OCI-LY1 (cell line): ENCODE measurements at regions not wholly inside any gene's neighbourhood (a gene's known extent, or its start where the extent isn't known, plus 50 kb on each side); places are given as distances from the start of the nearest gene placed in this dataset.

Source experiments
- H2AFZ ChIP-seq: fragments of 200-600 bp; sonication (generic), shearing (Covaris generic); 2 replicates; pipeline ENCODE4 v1.6.0; 2014; ENCODE audit warnings: antibody characterized with exemption, mild to moderate bottlenecking, low read length
- H3F3A ChIP-seq: fragments of 200-600 bp; sonication (generic), shearing (Covaris generic); 2 replicates; pipeline ENCODE4 v1.6.0; 2014; ENCODE audit warnings: mild to moderate bottlenecking, antibody characterized with exemption, low read length, moderate library complexity; ENCODE audit not compliant: insufficient read depth
- H3K27ac ChIP-seq: fragments of 200-600 bp; sonication (generic); 2 replicates; pipeline ENCODE4 v1.5.1; 2014; ENCODE audit warnings: low read length, mixed run types, mild to moderate bottlenecking, low read depth; ENCODE audit not compliant: poor library complexity, severe bottlenecking
- H3K27me3 ChIP-seq: fragments of 200-600 bp; sonication (generic); 2 replicates; pipeline ENCODE4 v1.6.0; 2014; ENCODE audit warnings: antibody characterized with exemption, mild to moderate bottlenecking, low read length, moderate library complexity; ENCODE audit not compliant: insufficient read depth
- H3K36me3 ChIP-seq: fragments of 200-600 bp; sonication (generic); 2 replicates; pipeline ENCODE4 v1.6.1; 2014; ENCODE audit warnings: mild to moderate bottlenecking, antibody characterized with exemption, low read length, moderate library complexity, mixed read lengths; ENCODE audit not compliant: insufficient read depth
- H3K4me1 ChIP-seq: fragments of 200-600 bp; sonication (generic); 2 replicates; pipeline ENCODE4 v1.5.1; 2014; ENCODE audit warnings: mild to moderate bottlenecking, low read length, moderate library complexity; ENCODE audit not compliant: insufficient read depth, severe bottlenecking
- H3K4me2 ChIP-seq: fragments of 200-600 bp; sonication (generic), shearing (Covaris generic); 2 replicates; pipeline ENCODE4 v1.6.1; 2014; ENCODE audit warnings: low read length
- H3K4me3 ChIP-seq: fragments of 200-600 bp; sonication (generic); 2 replicates; pipeline ENCODE4 v1.5.1; 2014; ENCODE audit warnings: low read length, low read depth, mild to moderate bottlenecking, mixed read lengths; ENCODE audit not compliant: poor library complexity, severe bottlenecking
- H3K79me2 ChIP-seq: fragments of 200-600 bp; shearing (Covaris generic); 2 replicates; pipeline ENCODE4 v1.6.1; 2016; ENCODE audit warnings: mixed run types, low read length, mixed read lengths; ENCODE audit not compliant: insufficient read depth
- H3K9ac ChIP-seq: fragments of 200-600 bp; sonication (generic), shearing (Covaris generic); 2 replicates; pipeline ENCODE4 v1.6.1; 2014; ENCODE audit warnings: mild to moderate bottlenecking, low read length, mixed read lengths
- H3K9me2 ChIP-seq: fragments of 200-600 bp; sonication (generic), shearing (Covaris generic); 2 replicates; pipeline ENCODE4 v1.6.1; 2014; ENCODE audit warnings: low read depth, mild to moderate bottlenecking, low read length, mixed read lengths
- H3K9me3 ChIP-seq: fragments of 200-600 bp; shearing (Covaris generic); 2 replicates; pipeline ENCODE4 v1.6.1; 2014; ENCODE audit warnings: low read length, mixed read lengths
- H4K20me1 ChIP-seq: fragments of 200-600 bp; sonication (generic), shearing (Covaris generic); 2 replicates; pipeline ENCODE4 v1.6.0; 2016; ENCODE audit warnings: mild to moderate bottlenecking, low read length; ENCODE audit not compliant: insufficient read depth
- EZH2 ChIP-seq: fragments of 200-600 bp; sonication (generic), shearing (Covaris generic); IDR thresholded peaks from 2 replicates; pipeline ENCODE4 v1.8.0; 2017; ENCODE audit warnings: borderline replicate concordance, mixed run types, mild to moderate bottlenecking, antibody characterized with exemption, low read length, moderate library complexity, mixed read lengths
- TF ChIP-seq, protein P1 (sequence below): fragments of 200-600 bp; sonication (generic), shearing (Covaris generic); IDR thresholded peaks from 2 replicates; pipeline ENCODE4 v1.5.1; 2017; ENCODE audit warnings: mild to moderate bottlenecking, antibody characterized with exemption, low read length, moderate library complexity, mixed read lengths

DNA sequence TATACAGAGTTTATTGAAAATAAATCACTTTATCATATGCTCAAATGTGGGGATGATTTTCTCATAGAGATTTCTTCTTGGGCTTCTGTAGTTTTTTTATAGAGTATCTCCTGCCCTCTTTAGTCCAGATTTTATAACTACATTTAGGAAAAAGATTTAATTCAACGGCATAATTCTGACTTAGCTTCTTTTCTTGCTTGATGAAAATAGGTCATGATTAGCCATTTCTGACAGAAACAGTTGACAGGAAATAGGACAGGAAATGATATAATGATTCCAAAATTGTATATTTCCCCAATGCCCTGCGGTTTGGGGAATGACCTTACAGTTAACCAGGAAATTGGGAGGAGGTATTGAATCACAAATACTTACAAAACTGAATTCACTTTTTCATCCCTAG, 1531.9 kb upstream of the ACVR2A start:
- H3K9ac ChIP-seq = no peak overlapping the region
- no peaks in the 10 kb centered on the region for H4K20me1 ChIP-seq
- no peak overlapping the region for H3K4me3 ChIP-seq
- no peaks in the 10 kb centered on the region for H3K9me3 ChIP-seq
- no peak overlapping the region for H2AFZ ChIP-seq
- H3K4me2 ChIP-seq = no peak overlapping the region
- H3K9me2 ChIP-seq = no peaks in the 10 kb centered on the region
- no peaks in the 10 kb centered on the region for H3K27me3 ChIP-seq
- no peaks in the 10 kb centered on the region for H3K79me2 ChIP-seq
- H3K36me3 ChIP-seq = no peaks in the 10 kb centered on the region
- peaks cover 19% of the 10 kb centered on the region for H3K4me1 ChIP-seq
- TF ChIP-seq, protein P1, sequence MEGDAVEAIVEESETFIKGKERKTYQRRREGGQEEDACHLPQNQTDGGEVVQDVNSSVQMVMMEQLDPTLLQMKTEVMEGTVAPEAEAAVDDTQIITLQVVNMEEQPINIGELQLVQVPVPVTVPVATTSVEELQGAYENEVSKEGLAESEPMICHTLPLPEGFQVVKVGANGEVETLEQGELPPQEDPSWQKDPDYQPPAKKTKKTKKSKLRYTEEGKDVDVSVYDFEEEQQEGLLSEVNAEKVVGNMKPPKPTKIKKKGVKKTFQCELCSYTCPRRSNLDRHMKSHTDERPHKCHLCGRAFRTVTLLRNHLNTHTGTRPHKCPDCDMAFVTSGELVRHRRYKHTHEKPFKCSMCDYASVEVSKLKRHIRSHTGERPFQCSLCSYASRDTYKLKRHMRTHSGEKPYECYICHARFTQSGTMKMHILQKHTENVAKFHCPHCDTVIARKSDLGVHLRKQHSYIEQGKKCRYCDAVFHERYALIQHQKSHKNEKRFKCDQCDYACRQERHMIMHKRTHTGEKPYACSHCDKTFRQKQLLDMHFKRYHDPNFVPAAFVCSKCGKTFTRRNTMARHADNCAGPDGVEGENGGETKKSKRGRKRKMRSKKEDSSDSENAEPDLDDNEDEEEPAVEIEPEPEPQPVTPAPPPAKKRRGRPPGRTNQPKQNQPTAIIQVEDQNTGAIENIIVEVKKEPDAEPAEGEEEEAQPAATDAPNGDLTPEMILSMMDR = peak; percentile 50
- no peak for TF ChIP-seq EZH2
- H3K27ac ChIP-seq = no peak overlapping the region
- H3F3A ChIP-seq = no peaks in the 10 kb centered on the region

DNA sequence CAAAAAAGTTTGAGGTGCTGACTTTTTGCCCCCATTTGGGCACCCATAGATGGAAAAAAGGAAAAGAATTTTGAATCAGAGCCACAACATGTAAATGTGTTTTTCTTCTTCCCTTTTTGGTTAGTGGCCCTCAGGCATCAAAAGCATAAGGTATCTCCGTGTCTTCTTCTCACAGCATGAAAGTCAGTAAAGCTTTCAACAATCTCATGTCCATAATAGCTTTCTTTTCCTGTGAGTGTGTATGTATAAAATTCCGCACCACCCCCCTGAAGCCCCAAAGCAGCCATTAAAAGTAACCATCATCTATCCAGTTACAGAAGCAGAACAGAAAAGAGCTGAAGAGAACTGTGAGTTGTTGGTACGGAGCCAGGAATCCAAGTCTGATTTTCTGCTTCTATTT, 1539.7 kb upstream of the ACVR2A start:
- Histone ChIP-seq H3K36me3 (no peaks in the 10 kb centered on the region), H3K4me2 (no peak overlapping the region), H4K20me1 (no peaks in the 10 kb centered on the region), H3K9ac (no peak overlapping the region), H3K9me3 (no peaks in the 10 kb centered on the region), H3K4me1 (no peaks in the 10 kb centered on the region), H3K27ac (no peak overlapping the region), H3K27me3 (no peaks in the 10 kb centered on the region), H3K4me3 (no peak overlapping the region), H3K9me2 (no peaks in the 10 kb centered on the region), H3K79me2 (no peaks in the 10 kb centered on the region), H3F3A (no peaks in the 10 kb centered on the region), H2AFZ (no peak overlapping the region)
- TF ChIP-seq, protein P1 = no peak

DNA sequence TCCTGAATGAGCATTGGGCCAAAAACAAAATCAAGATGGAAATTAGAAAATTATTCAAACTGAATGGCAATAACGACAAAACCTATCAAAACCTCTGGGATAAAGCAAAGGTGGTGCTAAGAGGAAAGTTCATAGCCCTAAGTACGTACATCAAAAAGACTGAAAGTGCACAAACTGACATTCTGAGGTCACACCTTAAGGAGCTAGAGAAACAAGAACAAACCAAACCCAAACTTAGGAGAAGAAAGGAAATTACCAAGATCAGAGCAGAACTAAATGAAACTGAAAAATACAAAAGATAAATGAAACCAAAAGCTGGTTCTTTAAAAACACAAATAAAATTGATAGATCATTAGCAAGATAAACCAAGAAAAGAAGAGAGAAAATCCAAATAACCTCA, 1543.5 kb upstream of the ACVR2A start:
- Histone ChIP-seq H3K4me3 (no peak overlapping the region), H3K79me2 (no peaks in the 10 kb centered on the region), H3K27me3 (no peaks in the 10 kb centered on the region), H3K27ac (no peak overlapping the region), H2AFZ (no peak overlapping the region), H3K4me1 (no peaks in the 10 kb centered on the region), H3K9ac (no peak overlapping the region), H4K20me1 (no peaks in the 10 kb centered on the region), H3K4me2 (no peak overlapping the region), H3K9me2 (no peaks in the 10 kb centered on the region), H3F3A (no peaks in the 10 kb centered on the region), H3K36me3 (no peaks in the 10 kb centered on the region), H3K9me3 (no peaks in the 10 kb centered on the region)
- TF ChIP-seq, protein P1 = no peak
- TF ChIP-seq EZH2 = no peak
